Smooth muscle cell (in vitro differentiated cells): ENCODE measurements at regions not wholly inside any gene's neighbourhood (a gene's known extent, or its start where the extent isn't known, plus 50 kb on each side); places are given as distances from the start of the nearest gene placed in this dataset.
A peak's percentile ranks its signal among the peaks of the same experiment; 100 is the strongest.
"Not testable (repeated sequence)": the region's sequence is repeated elsewhere in the genome, so short reads cannot be mapped to it uniquely, and the experiment has no call there.

Experiments
- DNase-seq: peaks from one replicate; lab custom pipeline; 2025; ENCODE audit not compliant: unreplicated experiment; lab: John Stamatoyannopoulos, UW
- H2AFZ ChIP-seq: fragments of 200-600 bp; sonication (generic); 2 replicates; pipeline ENCODE4 v1.6.0; 2016; ENCODE audit warnings: antibody characterized with exemption, low read depth, mild to moderate bottlenecking
- H3F3A ChIP-seq: fragments of 200-600 bp; sonication (generic); 2 replicates; pipeline ENCODE4 v1.6.0; 2017; ENCODE audit warnings: antibody characterized with exemption, low read depth
- H3K27ac ChIP-seq: fragments of 200-600 bp; sonication (generic); 2 replicates; pipeline ENCODE4 v1.5.1; 2016; ENCODE audit warnings: low read depth, mild to moderate bottlenecking
- H3K27me3 ChIP-seq: fragments of 200-600 bp; sonication (generic); 2 replicates; pipeline ENCODE4 v1.6.1; 2016; ENCODE audit warnings: low read depth, mild to moderate bottlenecking
- H3K36me3 ChIP-seq: fragments of 200-600 bp; sonication (generic); 2 replicates; pipeline ENCODE4 v1.5.1; 2016; ENCODE audit warnings: low read depth
- H3K4me1 ChIP-seq: fragments of 200-600 bp; sonication (generic); 2 replicates; pipeline ENCODE4 v1.5.1; 2016; ENCODE audit warnings: low read depth
- H3K4me2 ChIP-seq: fragments of 200-600 bp; sonication (generic); 2 replicates; pipeline ENCODE4 v1.6.0; 2016; ENCODE audit warnings: mild to moderate bottlenecking
- H3K4me3 ChIP-seq: fragments of 200-600 bp; sonication (generic); 2 replicates; pipeline ENCODE4 v1.5.1; 2016; ENCODE audit warnings: mild to moderate bottlenecking
- H3K79me2 ChIP-seq: fragments of 200-600 bp; sonication (generic); 2 replicates; pipeline ENCODE4 v1.6.0; 2016; ENCODE audit warnings: low read depth, mild to moderate bottlenecking
- H3K9ac ChIP-seq: fragments of 200-600 bp; sonication (generic); 2 replicates; pipeline ENCODE4 v1.6.0; 2016; ENCODE audit warnings: low read depth
- H3K9me3 ChIP-seq: fragments of 200-600 bp; sonication (generic); replicated peaks from 2 replicates; pipeline ENCODE4 v1.5.1; 2016; ENCODE audit warnings: low read depth
- H4K20me1 ChIP-seq: fragments of 200-600 bp; sonication (generic); 2 replicates; pipeline ENCODE4 v1.6.0; 2016; ENCODE audit warnings: low read depth
- CTCF ChIP-seq: fragments of 200-600 bp; sonication (generic); IDR thresholded peaks from 2 replicates; pipeline ENCODE4 v1.5.1; 2017; ENCODE audit warnings: borderline replicate concordance, mild to moderate bottlenecking, antibody characterized with exemption; ENCODE audit not compliant: insufficient read depth, poor library complexity, severe bottlenecking
- WGBS: methylation state at CpG from one replicate; pipeline ENCODE4 v1.1.7; 2016; ENCODE audit warnings: low lambda C conversion rate; 5-methylcytosine and 5-hydroxymethylcytosine counted together

GRCh38 chr21:35275776-35276175, 226.7 kb upstream of the RUNX1 start:
- 11% methylated on average over 3 of the region's 3 CpGs for WGBS
- peaks cover 18% of the 10 kb centered on the region for H3K4me1 ChIP-seq
- no peaks in the 10 kb centered on the region for H3K36me3 ChIP-seq
- H3F3A ChIP-seq, result peaks cover 14% of the 10 kb centered on the region
- no peaks in the 10 kb centered on the region for H3K79me2 ChIP-seq
- no peak for DNase-seq
- no peaks in the 10 kb centered on the region for H3K9me3 ChIP-seq
- peak overlapping the region; percentile 98 for H3K27ac ChIP-seq
- peak overlapping the region; percentile 26 for H2AFZ ChIP-seq
- no peak overlapping the region for H3K4me3 ChIP-seq
- TF ChIP-seq CTCF, result no peak
- H3K9ac ChIP-seq, result peak overlapping the region; percentile 92
- H3K4me2 ChIP-seq, result peak overlapping the region; percentile 65
- H3K27me3 ChIP-seq, result no peaks in the 10 kb centered on the region
- H4K20me1 ChIP-seq, result no peaks in the 10 kb centered on the region

- Histone ChIP-seq H4K20me1 (no peaks in the 10 kb centered on the region), H3F3A (peaks cover 14% of the 10 kb centered on the region), H3K27ac (peak overlapping the region; percentile 98), H3K79me2 (no peaks in the 10 kb centered on the region), H3K4me1 (peaks cover 18% of the 10 kb centered on the region), H3K36me3 (no peaks in the 10 kb centered on the region), H3K9me3 (no peaks in the 10 kb centered on the region), H3K9ac (no peak overlapping the region), H2AFZ (no peak overlapping the region), H3K4me3 (no peak overlapping the region), H3K4me2 (no peak overlapping the region), H3K27me3 (no peaks in the 10 kb centered on the region)
- 62% methylated on average over 7 of the region's 7 CpGs for WGBS
- no peak for DNase-seq
- no peak for TF ChIP-seq CTCF
Measured at GRCh38 chr21:35274923-35275322, 225.8 kb upstream of the RUNX1 start.

GRCh38 chr21:35274090-35274489, 225.0 kb upstream of the RUNX1 start:
- Histone ChIP-seq H3K4me1 (peaks cover 18% of the 10 kb centered on the region), H3K9ac (no peak overlapping the region), H3K27ac (peak overlapping the region; percentile 98), H3K4me3 (no peak overlapping the region), H3K36me3 (no peaks in the 10 kb centered on the region), H3K9me3 (no peaks in the 10 kb centered on the region), H3K27me3 (no peaks in the 10 kb centered on the region), H3K79me2 (no peaks in the 10 kb centered on the region), H3F3A (peaks cover 14% of the 10 kb centered on the region), H2AFZ (peak overlapping the region; percentile 47), H3K4me2 (no peak overlapping the region), H4K20me1 (no peaks in the 10 kb centered on the region)
- DNase-seq, result no peak
- 91% methylated on average over 2 of the region's 2 CpGs for WGBS
- no peak for TF ChIP-seq CTCF

- peak overlapping the region; percentile 98 for H3K27ac ChIP-seq
- TF ChIP-seq CTCF, result no peak
- peaks cover 13% of the 10 kb centered on the region for H3F3A ChIP-seq
- no peaks in the 10 kb centered on the region for H3K9me3 ChIP-seq
- no peak overlapping the region for H2AFZ ChIP-seq
- no peak overlapping the region for H3K4me3 ChIP-seq
- 60% methylated on average over 3 of the region's 3 CpGs for WGBS
- H3K9ac ChIP-seq, result no peak overlapping the region
- no peaks in the 10 kb centered on the region for H4K20me1 ChIP-seq
- H3K4me1 ChIP-seq, result peaks cover 18% of the 10 kb centered on the region
- H3K79me2 ChIP-seq, result no peaks in the 10 kb centered on the region
- no peak for DNase-seq
- H3K36me3 ChIP-seq, result no peaks in the 10 kb centered on the region
- no peaks in the 10 kb centered on the region for H3K27me3 ChIP-seq
- no peak overlapping the region for H3K4me2 ChIP-seq
Measured at GRCh38 chr21:35273333-35273732, 224.2 kb upstream of the RUNX1 start.

- H3K27ac ChIP-seq, DNase-seq, H3K79me2 ChIP-seq, H3K4me2 ChIP-seq, H3K9me3 ChIP-seq, H3K36me3 ChIP-seq, H4K20me1 ChIP-seq, H3K27me3 ChIP-seq, H2AFZ ChIP-seq, H3K9ac ChIP-seq, H3K4me3 ChIP-seq, H3F3A ChIP-seq: not testable (repeated sequence)
- WGBS, result 98% methylated on average over 4 of the region's 4 CpGs
- H3K4me1 ChIP-seq, result peaks cover 12% of the 10 kb centered on the region
Measured at GRCh38 chr21:35271344-35272118, 222.4 kb upstream of the RUNX1 start.
